Hippocampal formation (tissue), 2 donors: ENCODE measurements at regions not wholly inside any gene's neighbourhood (a gene's known extent, or its start where the extent isn't known, plus 50 kb on each side); places are given as distances from the start of the nearest gene placed in this dataset.
"Not testable (repeated sequence)": the region's sequence is repeated elsewhere in the genome, so short reads cannot be mapped to it uniquely, and the experiment has no call there.

Experiments
- DNase-seq, 2 donors: peaks; one replicate each; lab custom pipeline; 2025; lab: John Stamatoyannopoulos, UW

GRCh38 chr2:7094231-7094741 is 177.1 kb downstream of the RNF144A start:
- no peak for DNase-seq

GRCh38 chr2:7096726-7097352 is 179.6 kb downstream of the RNF144A start:
- no peak for DNase-seq

DNA sequence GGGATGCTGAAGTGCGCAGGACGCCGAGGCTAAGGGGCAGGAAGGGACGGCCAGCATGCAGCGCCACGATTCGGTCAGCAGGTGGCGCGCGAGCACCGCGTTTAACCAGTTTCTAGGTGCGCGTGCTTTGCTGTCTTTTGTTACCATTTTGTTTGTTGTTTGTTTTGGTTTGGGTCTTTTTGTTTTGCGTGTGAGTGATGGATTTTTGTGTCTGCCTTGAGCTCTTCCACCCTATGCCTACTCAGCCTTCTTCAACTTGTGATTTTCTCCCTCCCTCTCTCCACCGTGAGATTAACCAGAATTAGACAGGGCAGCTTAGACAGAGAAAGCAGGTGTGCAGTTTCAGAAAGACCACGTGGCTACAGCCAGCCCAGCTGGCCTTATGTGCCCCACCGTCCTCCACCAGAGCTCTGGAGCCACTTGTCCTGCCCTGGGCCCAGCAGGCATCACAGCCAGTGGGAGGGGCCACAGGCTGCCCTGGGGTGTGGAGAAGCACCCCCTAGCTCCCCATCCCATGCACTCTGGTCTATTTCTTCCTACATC is 180.2 kb downstream of the RNF144A start:
- peak; percentile 45 to 46 for DNase-seq

GRCh38 chr2:7098816-7099215 is 181.6 kb downstream of the RNF144A start:
- no peak for DNase-seq

- not testable (repeated sequence) for DNase-seq
These were observed 182.5 kb downstream of the RNF144A start for GRCh38 chr2:7099687-7100086.

GRCh38 chr2:7102826-7103225 is 185.6 kb downstream of the RNF144A start:
- DNase-seq, result no peak

DNA sequence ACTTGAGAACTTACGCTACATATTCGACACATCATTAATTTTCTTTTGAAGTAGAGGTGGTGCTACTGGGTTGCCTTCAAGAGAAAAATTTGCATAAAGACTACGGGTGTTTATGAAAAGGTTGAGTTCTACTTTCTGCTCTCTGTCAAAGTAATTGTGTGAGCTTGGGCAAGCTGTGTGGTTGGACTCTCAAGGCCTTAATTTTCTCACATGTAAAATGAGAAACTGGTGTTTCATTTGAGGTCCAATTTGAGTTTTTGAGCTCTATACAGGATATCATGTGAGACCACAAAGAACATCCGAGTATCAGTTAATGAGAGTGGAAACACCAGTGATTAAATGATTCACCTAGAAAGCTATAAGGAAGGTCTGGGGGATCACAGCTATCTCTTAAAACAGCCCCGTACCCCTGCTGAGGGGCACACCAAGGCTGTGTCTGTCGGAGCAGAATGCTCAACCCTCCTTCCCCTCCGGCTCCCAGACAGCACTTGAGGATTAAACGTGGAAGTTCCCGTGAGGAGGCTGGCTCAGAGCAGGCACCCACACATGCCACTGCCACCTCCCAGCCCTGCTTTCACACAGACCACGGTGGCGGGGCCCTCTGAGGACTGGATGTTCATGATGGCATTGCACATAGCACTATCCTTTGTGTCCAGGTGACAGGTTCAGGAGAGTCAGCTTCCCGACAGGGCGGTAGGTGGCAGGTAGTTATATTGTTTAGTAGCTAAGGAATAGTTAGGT is 191.8 kb downstream of the RNF144A start:
- no peak for DNase-seq

GRCh38 chr2:7109533-7109885 is 192.3 kb downstream of the RNF144A start:
- DNase-seq, result no peak

DNA sequence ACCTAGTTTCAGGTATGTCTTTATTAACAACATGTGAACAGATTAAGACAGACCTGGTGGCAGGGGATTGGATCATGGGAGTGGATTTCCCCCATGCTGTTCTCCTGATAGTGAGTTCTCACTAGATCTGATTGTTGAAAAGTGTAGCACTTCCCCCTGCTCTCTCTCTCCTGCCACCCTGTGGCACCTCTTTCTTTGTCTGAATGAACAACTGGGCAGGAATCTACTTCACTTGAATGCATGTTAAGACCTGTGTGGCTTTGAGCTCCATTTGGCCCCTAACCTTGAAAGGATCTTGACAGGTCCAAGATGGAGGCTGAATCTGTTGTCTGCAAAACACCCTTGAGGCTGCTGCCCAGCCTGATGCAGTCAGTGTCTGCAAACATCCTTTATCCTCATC is 194.4 kb downstream of the RNF144A start:
- DNase-seq, result no peak

DNA sequence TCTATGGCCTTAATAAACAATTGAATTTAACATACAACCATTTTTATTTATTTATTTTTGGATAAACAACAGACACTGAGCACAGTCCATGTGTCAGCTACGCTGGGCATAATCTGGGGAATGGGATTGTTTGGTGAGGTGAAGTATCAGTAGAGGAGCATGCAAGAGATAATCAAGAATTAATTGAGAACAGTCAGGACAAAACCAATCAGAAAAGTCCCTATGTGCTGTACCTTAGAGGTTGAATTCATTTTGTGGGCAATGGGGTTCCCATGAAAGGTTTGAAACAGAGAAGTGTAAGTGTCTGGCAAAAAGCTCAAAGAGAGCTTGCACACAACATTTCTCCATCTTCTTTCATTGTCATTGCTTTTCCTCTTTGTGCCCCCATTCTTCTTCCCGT is 198.2 kb downstream of the RNF144A start:
- DNase-seq, result no peak

DNA sequence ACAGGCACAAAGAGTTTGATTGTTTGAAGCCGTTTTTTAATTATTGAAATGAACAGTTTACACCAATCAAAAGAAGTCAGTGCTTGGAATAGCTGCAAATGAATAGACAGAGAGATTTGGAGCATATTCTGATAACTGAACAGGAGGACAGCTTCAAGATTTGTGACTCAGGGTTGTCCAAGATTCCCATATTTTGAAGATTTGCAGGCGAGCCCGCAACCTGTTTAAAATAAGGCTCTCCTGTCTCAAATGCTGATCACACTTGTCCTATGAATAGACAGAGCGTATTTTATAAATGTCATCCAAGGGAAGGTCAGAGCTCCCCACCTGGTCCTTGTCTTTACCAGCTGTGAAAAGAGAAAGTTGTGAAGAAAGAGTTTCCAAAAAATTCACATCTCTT is 198.7 kb downstream of the RNF144A start:
- no peak for DNase-seq

- no peak for DNase-seq
These were observed 199.3 kb downstream of the RNF144A start for GRCh38 chr2:7116511-7116910.

DNA sequence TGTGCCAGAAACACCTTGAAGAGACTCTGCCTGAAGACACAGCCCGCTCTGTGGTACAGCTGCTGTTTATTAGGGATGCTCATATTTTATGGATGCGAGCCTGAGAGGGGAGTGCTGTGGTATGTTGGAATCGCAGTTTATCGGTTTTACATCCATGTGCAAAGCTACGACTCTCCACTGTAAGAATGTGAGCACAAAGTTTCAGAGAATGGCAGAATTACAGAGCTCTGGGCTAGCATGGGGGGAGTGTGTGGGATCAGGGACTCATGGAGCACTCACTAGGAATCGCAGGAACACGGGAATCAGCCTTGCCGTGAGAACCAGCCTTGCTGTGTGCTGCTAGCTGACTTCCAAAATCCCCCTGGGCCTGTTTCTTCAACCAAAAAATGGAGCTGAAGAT is 199.9 kb downstream of the RNF144A start:
- no peak for DNase-seq

GRCh38 chr2:7118606-7119131 is 201.5 kb downstream of the RNF144A start:
- no peak for DNase-seq

DNA sequence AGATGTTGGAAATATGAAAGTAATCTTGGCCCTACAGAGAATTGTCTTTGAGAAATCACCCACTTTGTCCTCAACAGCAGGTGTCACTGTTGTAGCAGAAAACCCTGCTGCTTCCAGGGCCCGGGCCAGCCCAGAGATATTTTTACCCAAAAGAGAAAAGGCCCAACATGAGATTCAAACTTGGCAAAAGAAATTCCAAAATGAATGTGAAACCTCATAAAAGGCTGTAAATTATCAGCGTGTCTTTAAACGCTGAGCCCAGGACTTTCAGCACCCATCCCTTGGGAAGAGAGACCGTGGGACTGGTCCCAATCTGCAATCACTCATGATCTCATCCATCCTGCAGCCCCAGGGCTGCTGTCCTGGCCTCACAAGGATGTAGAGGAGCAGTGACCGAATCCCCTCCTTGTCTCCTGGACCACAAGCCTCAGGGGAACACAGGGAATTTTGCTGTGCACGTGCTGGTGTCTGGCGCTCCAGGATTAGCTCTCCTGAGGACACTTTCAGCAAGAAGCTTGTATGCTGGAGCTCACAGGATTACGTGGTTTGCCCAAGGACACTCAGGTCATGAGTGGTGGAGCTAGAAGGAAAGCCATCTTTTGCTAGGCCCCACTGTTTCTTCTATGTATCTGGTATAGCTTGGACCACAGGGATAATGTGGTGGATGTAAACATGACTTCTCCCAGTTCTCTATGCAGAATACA is 202.1 kb downstream of the RNF144A start:
- peak in 1 of 2 donors; percentile 29 for DNase-seq

- no peak for DNase-seq
These were observed 204.6 kb downstream of the RNF144A start for GRCh38 chr2:7121851-7122250.

- DNase-seq, result no peak
These were observed 209.9 kb downstream of the RNF144A start for GRCh38 chr2:7127156-7127555.

GRCh38 chr2:7127687-7128086 is 210.5 kb downstream of the RNF144A start:
- DNase-seq, result no peak

DNA sequence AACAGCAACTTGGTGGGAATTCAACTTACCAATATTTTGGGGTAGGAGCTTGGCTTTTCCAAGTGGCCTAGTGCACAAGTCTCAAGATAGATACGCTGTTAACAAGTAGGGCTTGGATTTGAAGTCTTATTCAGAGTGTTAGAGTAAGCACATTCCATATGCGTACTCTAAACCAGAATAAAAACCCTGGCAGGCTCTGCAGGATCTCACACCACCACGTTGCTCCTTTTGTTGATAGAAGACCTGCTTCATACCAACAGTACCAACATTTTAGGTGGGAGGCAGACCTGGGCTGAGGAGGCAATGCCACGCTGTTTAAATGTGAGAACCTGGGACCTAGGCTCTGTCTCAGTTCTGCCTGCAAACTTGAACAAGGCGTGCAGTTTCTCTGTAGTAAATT is 214.0 kb downstream of the RNF144A start:
- DNase-seq, result no peak

- DNase-seq, result no peak
These were observed 215.5 kb downstream of the RNF144A start for GRCh38 chr2:7132753-7133152.

DNA sequence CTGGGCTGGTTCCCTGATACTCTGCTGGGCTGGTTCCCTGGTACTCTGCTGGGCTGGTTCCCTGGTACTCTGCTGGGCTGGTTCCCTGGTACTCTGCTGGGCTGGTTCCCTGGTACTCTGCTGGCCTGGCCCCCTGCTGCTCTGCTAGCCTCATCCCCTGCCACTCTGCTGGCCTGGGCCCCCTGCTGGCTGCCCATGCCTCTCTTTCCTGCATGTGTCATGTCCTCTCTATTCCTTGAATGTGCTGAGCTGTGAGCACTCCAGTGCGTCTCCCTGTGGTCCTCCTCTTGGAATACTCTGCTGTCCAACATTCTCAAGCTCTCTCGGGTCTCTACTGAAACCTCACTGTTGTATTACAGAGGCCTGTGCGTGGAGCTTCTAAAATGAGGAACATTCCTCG is 216.3 kb downstream of the RNF144A start:
- no peak for DNase-seq

GRCh38 chr2:7140306-7140705 is 223.1 kb downstream of the RNF144A start:
- no peak for DNase-seq
